IPS-20b (cell line): ENCODE measurements at regions not wholly inside any gene's neighbourhood (a gene's known extent, or its start where the extent isn't known, plus 50 kb on each side); places are given as distances from the start of the nearest gene placed in this dataset.

Experiments used
- H3K27ac ChIP-seq: one replicate; pipeline ENCODE4 v1.5.1; 2013; ENCODE audit warnings: low read length
- H3K27me3 ChIP-seq: 2 replicates; pipeline ENCODE4 v1.6.1; 2013; ENCODE audit warnings: mild to moderate bottlenecking, low read length, inconsistent platforms; ENCODE audit not compliant: insufficient read depth
- H3K36me3 ChIP-seq: 2 replicates; pipeline ENCODE4 v1.6.1; 2013; ENCODE audit warnings: low read depth, mild to moderate bottlenecking, inconsistent platforms, low read length, moderate library complexity; ENCODE audit not compliant: insufficient read depth
- H3K4me1 ChIP-seq: 2 replicates; pipeline ENCODE4 v1.6.1; 2013; ENCODE audit warnings: mild to moderate bottlenecking, control low read depth, inconsistent platforms, low read length, moderate library complexity; ENCODE audit not compliant: insufficient read depth
- H3K4me3 ChIP-seq: 2 replicates; pipeline ENCODE4 v1.5.1; 2013; ENCODE audit warnings: mild to moderate bottlenecking, low read length, inconsistent platforms
- H3K9ac ChIP-seq: 2 replicates; pipeline ENCODE4 v1.6.1; 2013; ENCODE audit warnings: low read depth, mild to moderate bottlenecking, inconsistent platforms, low read length, moderate library complexity
- H3K9me3 ChIP-seq: 2 replicates; pipeline ENCODE4 v1.6.1; 2013; ENCODE audit warnings: mild to moderate bottlenecking, low read depth, low read length, inconsistent platforms; ENCODE audit not compliant: insufficient read depth

GRCh38 chr13:107456431-107456830 is 758.9 kb downstream of the LIG4 start:
- Histone ChIP-seq H3K27ac (no peak overlapping the region), H3K9ac (no peak overlapping the region), H3K36me3 (no peaks in the 10 kb centered on the region), H3K9me3 (peaks cover 27% of the 10 kb centered on the region; the same call in 1 of the 2 replicates), H3K27me3 (no peaks in the 10 kb centered on the region), H3K4me3 (no peak overlapping the region), H3K4me1 (peaks cover 9% of the 10 kb centered on the region; the same call in 1 of the 2 replicates)

DNA sequence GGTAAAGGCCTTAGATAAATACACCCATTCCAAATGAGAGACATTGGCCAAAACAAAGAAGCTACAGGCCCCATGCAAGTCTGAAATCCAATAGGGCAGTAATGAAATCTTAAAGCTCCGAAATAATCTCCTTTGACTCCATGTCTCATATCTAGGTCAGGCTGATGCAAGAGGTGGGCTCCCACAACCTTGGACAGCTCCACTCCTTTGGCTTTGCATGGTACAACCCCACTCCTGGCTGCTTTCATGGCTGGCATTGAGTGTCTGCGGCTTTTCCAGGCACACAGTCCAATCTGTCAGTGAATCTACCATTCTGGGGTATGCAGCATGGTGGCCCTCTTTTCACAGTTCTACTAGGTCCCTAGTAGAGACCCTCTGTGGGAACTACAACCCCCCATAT is 762.5 kb downstream of the LIG4 start:
- Histone ChIP-seq H3K36me3 (no peaks in the 10 kb centered on the region), H3K4me3 (no peak overlapping the region), H3K9ac (no peak overlapping the region), H3K27me3 (no peaks in the 10 kb centered on the region), H3K27ac (no peak overlapping the region), H3K4me1 (peaks cover 4% of the 10 kb centered on the region; the same call in 1 of the 2 replicates), H3K9me3 (peaks cover 27% of the 10 kb centered on the region; the same call in 1 of the 2 replicates)

DNA sequence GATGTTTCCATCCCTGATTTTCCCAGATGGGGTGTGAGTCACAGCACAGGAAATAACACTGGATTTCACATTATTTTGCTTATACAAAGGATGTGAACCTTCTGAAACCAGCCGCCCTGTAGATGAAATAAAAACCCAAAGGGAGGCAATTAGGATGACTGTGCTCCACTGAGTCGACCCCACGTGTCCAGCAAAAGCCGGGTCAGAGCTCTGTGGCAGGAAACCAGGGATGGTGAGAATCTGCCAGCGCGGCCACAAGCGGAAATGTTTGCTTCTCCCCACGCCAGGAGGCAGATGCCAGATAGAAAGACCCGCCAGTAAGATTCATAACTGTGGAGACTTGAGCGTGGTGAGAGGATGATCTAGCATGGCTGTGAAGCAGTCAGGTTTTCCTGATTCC is 764.4 kb downstream of the LIG4 start:
- Histone ChIP-seq H3K4me1 (no peaks in the 10 kb centered on the region), H3K9me3 (peaks cover 27% of the 10 kb centered on the region; the same call in 1 of the 2 replicates), H3K27ac (no peak overlapping the region), H3K9ac (no peak overlapping the region), H3K27me3 (no peaks in the 10 kb centered on the region), H3K4me3 (no peak overlapping the region), H3K36me3 (no peaks in the 10 kb centered on the region)

DNA sequence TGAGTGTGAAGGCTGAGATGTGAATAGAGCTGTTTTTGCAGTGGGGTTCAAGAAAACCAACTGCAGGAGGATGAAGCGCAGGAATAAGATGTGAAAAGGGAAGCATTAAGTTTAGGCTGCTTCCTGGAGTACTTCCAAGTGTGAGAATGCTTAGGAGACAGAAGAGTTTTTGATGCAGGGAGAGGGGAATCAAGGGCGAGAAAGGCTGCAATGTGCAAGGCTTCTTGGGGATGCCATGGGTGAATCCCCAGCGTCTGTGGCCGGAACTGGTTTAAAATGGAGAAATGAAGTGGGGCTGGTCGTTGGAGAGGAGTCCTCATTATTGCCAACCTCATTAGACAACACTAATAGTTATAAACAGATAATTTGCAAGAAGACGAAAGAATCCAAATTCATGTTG is 764.9 kb downstream of the LIG4 start:
- Histone ChIP-seq H3K4me1 (no peaks in the 10 kb centered on the region), H3K27me3 (no peaks in the 10 kb centered on the region), H3K4me3 (no peak overlapping the region), H3K36me3 (no peaks in the 10 kb centered on the region), H3K9ac (no peak overlapping the region), H3K27ac (no peak overlapping the region), H3K9me3 (peaks cover 27% of the 10 kb centered on the region; the same call in 1 of the 2 replicates)

DNA sequence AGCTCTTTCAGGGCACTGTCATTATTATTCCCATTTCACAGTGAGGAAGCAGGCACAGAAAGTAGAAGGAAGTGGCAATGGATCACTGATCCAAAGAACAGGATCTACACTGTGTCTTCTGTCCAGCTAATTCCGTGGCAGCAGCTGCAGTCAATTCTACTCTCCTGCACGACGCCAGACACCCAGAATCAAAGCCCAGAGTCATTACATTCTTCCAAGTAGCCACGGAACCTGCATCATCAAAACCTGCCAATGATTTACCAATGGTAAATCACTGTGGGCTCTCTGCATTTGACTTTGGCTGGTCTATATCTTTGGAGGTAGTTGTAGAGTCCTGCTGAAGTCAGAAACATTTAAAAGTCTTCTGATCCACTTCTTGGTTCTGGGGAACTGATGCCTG is 767.7 kb downstream of the LIG4 start:
- H3K27me3 ChIP-seq = no peaks in the 10 kb centered on the region

GRCh38 chr13:107441279-107441678 is 774.1 kb downstream of the LIG4 start:
- H3K4me3 ChIP-seq = no peak overlapping the region
- no peaks in the 10 kb centered on the region for H3K36me3 ChIP-seq
- H3K9me3 ChIP-seq = no peaks in the 10 kb centered on the region
- no peak overlapping the region for H3K9ac ChIP-seq
- no peak overlapping the region for H3K27ac ChIP-seq
- H3K4me1 ChIP-seq = no peaks in the 10 kb centered on the region
- H3K27me3 ChIP-seq = no peaks in the 10 kb centered on the region

More for the DNA sequence above, 767.7 kb downstream of the LIG4 start:
- Histone ChIP-seq H3K4me1 (no peaks in the 10 kb centered on the region), H3K9ac (no peak overlapping the region), H3K9me3 (peaks cover 6% of the 10 kb centered on the region; the same call in 1 of the 2 replicates), H3K36me3 (no peaks in the 10 kb centered on the region), H3K27ac (no peak overlapping the region), H3K4me3 (no peak overlapping the region)

DNA sequence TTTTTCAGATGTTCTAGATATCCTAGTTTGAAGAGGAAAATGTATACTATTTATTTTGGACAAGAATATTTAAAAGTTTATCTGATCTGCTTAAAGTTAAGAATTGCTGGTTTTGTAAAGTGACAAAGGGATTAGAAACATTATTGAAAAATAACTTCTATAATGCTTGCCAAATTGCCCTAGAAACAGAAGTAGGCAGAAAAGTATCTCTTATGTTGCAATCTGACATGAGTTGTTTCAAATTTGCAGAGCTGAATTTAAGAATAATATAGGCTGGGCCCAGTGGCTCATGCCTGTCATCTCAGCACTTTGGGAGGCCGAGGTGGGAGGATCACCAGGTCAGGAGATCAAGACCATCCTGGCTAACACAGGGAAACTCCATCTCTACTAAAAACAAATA is 777.1 kb downstream of the LIG4 start:
- no peaks in the 10 kb centered on the region for H3K36me3 ChIP-seq
- no peaks in the 10 kb centered on the region for H3K27me3 ChIP-seq
- no peak overlapping the region for H3K4me3 ChIP-seq
- H3K9me3 ChIP-seq = no peaks in the 10 kb centered on the region
- H3K9ac ChIP-seq = no peak overlapping the region
- no peak overlapping the region for H3K27ac ChIP-seq
- H3K4me1 ChIP-seq = peaks cover 11% of the 10 kb centered on the region; the same call in 1 of the 2 replicates

GRCh38 chr13:107434347-107434746 is 781.0 kb downstream of the LIG4 start:
- Histone ChIP-seq H3K9me3 (no peaks in the 10 kb centered on the region), H3K27ac (no peak overlapping the region), H3K36me3 (no peaks in the 10 kb centered on the region), H3K27me3 (no peaks in the 10 kb centered on the region), H3K4me1 (peaks cover 11% of the 10 kb centered on the region; the same call in 1 of the 2 replicates), H3K4me3 (no peak overlapping the region), H3K9ac (no peak overlapping the region)

DNA sequence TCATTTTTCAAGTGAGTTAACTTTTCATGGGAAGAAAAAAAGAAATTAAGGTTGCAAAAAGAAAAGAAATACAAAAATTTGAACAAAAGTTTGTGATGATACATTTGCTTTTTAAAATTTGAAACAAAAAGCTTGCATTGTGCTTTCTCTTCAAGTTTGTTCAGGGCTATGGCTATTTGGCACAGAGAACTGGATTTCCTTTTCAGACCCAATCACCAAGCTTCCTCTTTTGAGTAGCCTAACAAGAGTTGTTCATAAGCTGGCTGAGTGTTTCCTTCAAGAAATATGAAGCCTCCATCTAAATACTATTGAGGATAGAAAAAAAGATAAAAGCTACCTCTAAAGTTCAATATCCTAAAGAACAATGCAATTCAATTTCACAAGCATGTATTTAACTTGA is 787.8 kb downstream of the LIG4 start:
- H3K4me3 ChIP-seq = no peak overlapping the region
- H3K4me1 ChIP-seq = no peaks in the 10 kb centered on the region
- H3K9me3 ChIP-seq = no peaks in the 10 kb centered on the region
- H3K9ac ChIP-seq = no peak overlapping the region
- no peaks in the 10 kb centered on the region for H3K27me3 ChIP-seq
- no peak overlapping the region for H3K27ac ChIP-seq
- H3K36me3 ChIP-seq = no peaks in the 10 kb centered on the region

DNA sequence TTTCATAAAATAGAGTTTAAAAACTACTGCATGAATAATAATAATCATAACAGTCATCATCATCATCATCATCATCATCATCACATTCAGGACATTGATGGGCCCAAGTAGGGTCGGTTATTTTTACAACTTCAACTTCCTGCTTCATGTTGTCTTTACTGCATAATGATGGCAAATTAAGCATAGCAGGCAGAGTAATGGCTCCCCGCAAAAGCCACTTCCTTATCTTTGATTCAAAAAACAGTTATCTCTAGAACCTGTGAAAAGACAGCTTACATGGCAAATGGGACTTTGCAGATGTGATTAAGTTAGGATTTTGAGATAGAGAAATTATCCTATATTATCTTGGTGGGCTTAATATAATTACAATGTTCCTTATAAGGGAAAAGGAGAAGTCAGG is 792.9 kb downstream of the LIG4 start:
- no peaks in the 10 kb centered on the region for H3K4me1 ChIP-seq

GRCh38 chr13:107421951-107422350 is 793.4 kb downstream of the LIG4 start:
- H3K9me3 ChIP-seq = no peaks in the 10 kb centered on the region
- H3K36me3 ChIP-seq = no peaks in the 10 kb centered on the region
- no peak overlapping the region for H3K9ac ChIP-seq
- no peak overlapping the region for H3K27ac ChIP-seq
- no peaks in the 10 kb centered on the region for H3K4me1 ChIP-seq
- no peaks in the 10 kb centered on the region for H3K27me3 ChIP-seq
- H3K4me3 ChIP-seq = no peak overlapping the region

More for the DNA sequence above, 792.9 kb downstream of the LIG4 start:
- no peaks in the 10 kb centered on the region for H3K27me3 ChIP-seq
- H3K27ac ChIP-seq = no peak overlapping the region
- H3K4me3 ChIP-seq = no peak overlapping the region
- no peak overlapping the region for H3K9ac ChIP-seq
- no peaks in the 10 kb centered on the region for H3K9me3 ChIP-seq
- H3K36me3 ChIP-seq = no peaks in the 10 kb centered on the region

- Histone ChIP-seq H3K27ac (no peak overlapping the region), H3K9ac (no peak overlapping the region), H3K4me1 (no peaks in the 10 kb centered on the region), H3K27me3 (no peaks in the 10 kb centered on the region), H3K9me3 (no peaks in the 10 kb centered on the region), H3K4me3 (no peak overlapping the region), H3K36me3 (no peaks in the 10 kb centered on the region)
Measured at GRCh38 chr13:107421028-107421427, 794.3 kb downstream of the LIG4 start.
